ENCODE measurements at regions not wholly inside any gene's neighbourhood (a gene's known extent, or its start where the extent isn't known, plus 50 kb on each side); places are given as distances from the start of the nearest gene placed in this dataset.

DNA sequence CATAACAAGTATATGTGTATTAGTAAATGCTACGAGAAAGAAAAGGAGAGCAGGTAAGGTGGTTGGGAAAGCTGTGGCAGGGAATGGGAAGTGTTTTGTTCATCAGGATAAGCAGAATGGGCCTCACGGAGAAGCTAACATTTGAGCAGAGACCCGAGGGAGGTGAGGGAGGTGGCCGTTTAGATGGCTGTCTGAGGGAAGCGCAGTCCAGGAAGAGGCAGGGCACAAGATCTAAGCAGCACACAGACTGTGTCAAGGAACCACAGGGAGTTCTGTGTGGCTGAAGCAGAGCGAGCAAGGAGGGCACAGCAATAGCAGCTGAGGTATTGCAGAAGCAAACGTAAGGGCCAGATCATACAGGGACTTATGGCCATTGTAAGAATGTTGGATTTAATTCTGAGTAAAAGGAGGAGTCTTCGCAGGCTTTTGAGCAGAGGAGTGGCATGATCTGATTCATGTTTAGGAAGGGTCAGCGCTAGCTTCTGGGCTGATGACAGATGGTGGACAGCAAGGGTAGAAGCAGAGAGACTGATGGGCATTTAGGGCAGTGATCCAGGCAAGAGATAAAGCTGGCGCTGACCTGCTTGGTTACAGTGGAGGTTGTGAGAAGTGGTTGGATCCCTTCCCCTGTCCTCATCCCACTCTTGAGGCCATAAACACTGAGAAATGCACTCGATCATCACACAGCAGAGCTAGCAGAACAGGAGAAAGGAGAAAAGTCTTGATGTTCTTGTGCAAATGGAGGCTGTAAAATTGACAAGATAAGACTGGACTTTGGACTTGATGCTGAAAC lies 199.9 kb downstream of the LACC1 start:
- TF ChIP-seq GATA2 (IDR thresholded peaks at IDR 0.05; ENCODE audit: low read depth, low read length), result no peak

GRCh38 chr13:44084146-44084545 lies 204.4 kb downstream of the LACC1 start:
- TF ChIP-seq GATA3 (IDR thresholded peaks at IDR 0.05; ENCODE audit: low read depth, low read length) (no peak), GATA2 (IDR thresholded peaks at IDR 0.05; ENCODE audit: low read depth, low read length) (no peak)

DNA sequence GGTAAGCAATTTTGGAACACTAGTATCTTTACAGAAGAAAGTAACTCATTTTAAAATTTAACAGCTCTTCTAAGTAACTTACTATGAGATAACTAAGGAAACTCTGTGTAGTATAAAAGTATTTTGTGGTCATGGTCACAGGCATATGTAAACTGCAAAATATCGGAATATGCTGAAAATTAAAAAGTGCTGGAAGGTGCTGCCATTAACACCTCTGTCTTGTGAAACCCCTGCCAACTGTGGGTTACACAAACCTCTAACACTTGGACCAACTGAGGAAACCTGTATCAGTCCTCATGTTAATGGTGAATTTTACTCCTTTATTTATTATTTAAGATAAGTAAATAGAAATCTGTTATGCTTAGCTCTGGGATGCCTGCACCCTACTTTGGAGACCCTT lies 206.7 kb downstream of the LACC1 start:
- TF ChIP-seq GATA2 (IDR thresholded peaks at IDR 0.05; ENCODE audit: low read depth, low read length) (no peak), GATA3 (IDR thresholded peaks at IDR 0.05; ENCODE audit: low read depth, low read length) (no peak)

- TF ChIP-seq GATA3 (IDR thresholded peaks at IDR 0.05; ENCODE audit: low read depth, low read length), result no peak
Observed at GRCh38 chr13:44088411-44088810, 208.7 kb downstream of the LACC1 start.

GRCh38 chr13:44088991-44089413 lies 209.3 kb downstream of the LACC1 start:
- no peak for TF ChIP-seq GATA2 (IDR thresholded peaks at IDR 0.05; ENCODE audit: low read depth, low read length)
- TF ChIP-seq GATA3 (IDR thresholded peaks at IDR 0.05; ENCODE audit: low read depth, low read length), result no peak

GRCh38 chr13:44089452-44089851 lies 209.7 kb downstream of the LACC1 start:
- TF ChIP-seq GATA2 (IDR thresholded peaks at IDR 0.05; ENCODE audit: low read depth, low read length) (no peak), GATA3 (IDR thresholded peaks at IDR 0.05; ENCODE audit: low read depth, low read length) (no peak)

DNA sequence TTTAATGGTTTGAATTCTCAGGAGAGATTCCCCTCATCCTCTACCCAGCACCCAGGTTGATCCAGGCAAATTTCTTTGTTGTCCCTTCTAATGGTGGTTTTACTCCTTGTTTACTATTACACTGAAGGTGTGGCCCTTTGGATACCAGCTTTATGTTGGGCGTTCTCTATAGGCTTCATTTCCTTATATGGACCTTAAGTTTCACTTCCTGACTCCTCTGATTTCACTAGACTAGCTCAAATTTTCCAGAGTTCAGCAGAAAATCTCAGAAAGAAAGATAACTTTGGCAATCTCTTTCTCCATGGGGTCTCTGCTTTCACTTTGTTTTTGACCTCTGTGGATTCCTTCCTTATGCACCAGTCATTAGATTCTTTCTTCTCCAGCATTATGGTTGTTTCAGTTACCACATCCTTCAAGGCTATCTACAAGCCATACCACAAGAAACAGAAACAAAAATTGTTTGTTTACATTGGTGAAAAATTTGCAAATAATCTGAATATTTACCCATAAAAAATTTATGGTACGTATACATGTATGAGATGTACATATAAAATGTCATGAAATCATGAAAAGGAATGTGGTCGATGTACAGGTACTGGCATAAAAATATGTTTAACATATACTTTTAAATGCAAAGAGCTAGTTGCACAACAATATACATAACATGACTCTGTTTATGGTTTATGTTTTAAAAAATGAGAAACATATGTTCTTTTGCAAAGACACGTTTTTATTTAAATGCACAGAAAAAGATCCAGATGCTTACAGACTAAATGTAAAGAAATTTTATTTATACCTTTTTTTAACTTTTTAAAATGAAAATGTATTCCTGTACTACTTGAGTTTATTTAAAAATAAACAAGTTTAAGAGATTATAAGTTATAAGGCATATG lies 212.6 kb downstream of the LACC1 start:
- TF ChIP-seq GATA2 (IDR thresholded peaks at IDR 0.05; ENCODE audit: low read depth, low read length) (no peak), GATA3 (IDR thresholded peaks at IDR 0.05; ENCODE audit: low read depth, low read length) (no peak)

- TF ChIP-seq GATA2 (IDR thresholded peaks at IDR 0.05; ENCODE audit: low read depth, low read length) (no peak), GATA3 (IDR thresholded peaks at IDR 0.05; ENCODE audit: low read depth, low read length) (no peak)
Observed at GRCh38 chr13:44093607-44094564, 214.2 kb downstream of the LACC1 start.

DNA sequence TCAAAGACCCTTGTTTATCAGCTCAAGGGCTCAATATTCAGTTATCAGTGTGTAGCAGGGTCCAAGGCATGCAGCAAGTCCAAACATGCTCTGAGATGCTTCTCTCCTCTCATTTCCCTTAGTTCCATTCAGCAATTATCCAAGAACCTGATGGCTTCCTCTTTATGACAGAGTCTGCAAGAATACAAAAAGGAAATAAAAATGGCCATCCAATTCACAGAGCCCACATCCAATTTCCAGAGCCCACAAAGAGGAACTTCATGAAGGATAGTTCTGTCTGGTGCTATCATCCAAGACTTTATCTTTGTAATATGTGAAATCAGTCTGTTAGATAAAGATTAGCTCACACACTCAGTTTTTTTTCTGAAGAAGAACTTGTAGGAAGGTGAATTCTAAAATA lies 217.2 kb downstream of the LACC1 start:
- TF ChIP-seq GATA2 (IDR thresholded peaks at IDR 0.05; ENCODE audit: low read depth, low read length), result no peak
- no peak for TF ChIP-seq GATA3 (IDR thresholded peaks at IDR 0.05; ENCODE audit: low read depth, low read length)

DNA sequence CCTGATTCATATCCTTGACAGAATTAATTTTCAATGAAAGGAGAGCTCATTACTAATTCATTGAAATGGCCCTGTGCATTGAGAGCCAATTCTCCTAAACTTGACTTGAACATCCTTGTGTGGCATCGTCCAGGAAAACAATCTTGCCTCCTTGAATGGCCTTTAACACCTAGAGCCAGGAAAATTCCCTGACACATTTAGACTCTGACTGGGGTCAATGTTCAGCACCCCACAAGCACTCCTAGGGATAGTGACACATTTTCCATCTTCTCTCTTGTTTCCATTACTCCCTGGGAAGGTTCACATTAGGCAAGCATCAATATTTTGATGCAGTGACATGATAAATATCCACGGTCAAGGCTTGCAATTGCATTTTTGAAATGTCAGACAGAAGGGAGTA lies 218.9 kb downstream of the LACC1 start:
- TF ChIP-seq GATA3 (IDR thresholded peaks at IDR 0.05; ENCODE audit: low read depth, low read length) (no peak), GATA2 (IDR thresholded peaks at IDR 0.05; ENCODE audit: low read depth, low read length) (no peak)

GRCh38 chr13:44101347-44102083 lies 221.8 kb downstream of the LACC1 start:
- no peak for TF ChIP-seq GATA3 (IDR thresholded peaks at IDR 0.05; ENCODE audit: low read depth, low read length)

DNA sequence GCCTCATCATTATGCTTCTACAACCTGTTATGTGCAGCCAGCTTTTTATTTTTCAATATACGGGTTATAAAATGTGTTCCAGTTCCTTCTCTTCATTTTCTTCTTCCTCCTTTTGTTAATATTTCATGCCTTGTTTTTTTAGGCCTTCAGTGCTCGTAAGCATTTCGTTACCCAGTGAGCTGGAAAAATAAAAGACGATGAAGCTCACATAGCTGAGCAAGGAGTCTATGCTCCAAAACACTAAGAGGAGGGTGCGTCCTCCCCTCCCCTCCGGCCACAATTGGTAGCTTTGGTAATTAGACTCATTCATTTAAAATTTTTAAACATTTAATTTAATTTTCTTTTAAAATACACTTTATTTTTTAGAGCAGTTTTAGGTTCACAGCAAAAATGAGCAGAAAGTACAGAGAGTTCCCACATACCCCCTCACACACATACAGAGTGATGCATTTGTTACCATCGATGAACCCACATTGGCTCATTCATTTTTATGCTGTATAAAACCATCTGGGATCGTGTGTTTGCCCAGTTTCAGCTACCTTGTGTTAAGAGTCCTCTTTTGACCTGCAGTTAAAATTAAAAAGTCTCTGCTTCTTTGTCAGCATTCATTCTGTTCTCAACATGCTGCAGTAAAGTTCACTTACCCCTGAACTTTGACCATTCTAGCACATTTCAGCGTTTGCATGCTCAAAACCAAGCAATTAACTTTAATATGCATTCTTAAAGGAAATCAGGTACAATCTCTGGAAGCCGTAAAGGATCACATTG lies 223.9 kb downstream of the LACC1 start:
- TF ChIP-seq GATA3 (IDR thresholded peaks at IDR 0.05; ENCODE audit: low read depth, low read length) (no peak), GATA2 (IDR thresholded peaks at IDR 0.05; ENCODE audit: low read depth, low read length) (no peak)

- TF ChIP-seq GATA3 (IDR thresholded peaks at IDR 0.05; ENCODE audit: low read depth, low read length), result no peak
- no peak for TF ChIP-seq GATA2 (IDR thresholded peaks at IDR 0.05; ENCODE audit: low read depth, low read length)
Observed at GRCh38 chr13:44104197-44104490, 224.4 kb downstream of the LACC1 start.
